ENCODE measurements at regions not wholly inside any gene's neighbourhood (a gene's known extent, or its start where the extent isn't known, plus 50 kb on each side); places are given as distances from the start of the nearest gene placed in this dataset.

DNA sequence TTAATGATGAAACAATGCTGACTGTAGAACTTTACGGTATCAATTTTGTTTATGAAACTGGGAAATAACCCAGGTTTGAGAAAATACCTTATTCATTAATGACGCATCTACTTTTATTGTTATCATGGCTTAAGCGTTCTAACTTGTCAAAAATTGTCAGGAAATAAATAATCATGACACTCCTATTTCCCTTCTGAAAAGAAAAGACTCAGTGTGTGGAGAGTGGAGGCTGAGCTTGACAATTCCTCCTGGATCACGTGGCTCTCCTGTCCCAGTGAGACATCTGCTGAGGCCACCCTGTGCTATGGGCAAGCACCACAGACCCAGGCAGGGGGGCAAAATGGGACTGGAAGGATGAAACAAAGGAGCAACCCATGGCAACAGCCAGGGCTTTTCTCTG lies 466.4 kb downstream of the ZNF608 start:
- Histone ChIP-seq H3K4me3 (no peak overlapping the region), H3K9me3 (no peaks in the 10 kb centered on the region), H3K36me3 (no peaks in the 10 kb centered on the region), H3K27ac (no peak overlapping the region), H3K4me1 (peaks cover 0 to 1% (median 0%) of the 10 kb centered on the region in 4 donors), H3K27me3 (no peaks in the 10 kb centered on the region)
- 68 to 72% methylated on average over 4 of the region's 4 CpGs for WGBS, 2 donors
- no peak for TF ChIP-seq EP300 (IDR thresholded peaks at IDR 0.05)
- TF ChIP-seq, protein P1, sequence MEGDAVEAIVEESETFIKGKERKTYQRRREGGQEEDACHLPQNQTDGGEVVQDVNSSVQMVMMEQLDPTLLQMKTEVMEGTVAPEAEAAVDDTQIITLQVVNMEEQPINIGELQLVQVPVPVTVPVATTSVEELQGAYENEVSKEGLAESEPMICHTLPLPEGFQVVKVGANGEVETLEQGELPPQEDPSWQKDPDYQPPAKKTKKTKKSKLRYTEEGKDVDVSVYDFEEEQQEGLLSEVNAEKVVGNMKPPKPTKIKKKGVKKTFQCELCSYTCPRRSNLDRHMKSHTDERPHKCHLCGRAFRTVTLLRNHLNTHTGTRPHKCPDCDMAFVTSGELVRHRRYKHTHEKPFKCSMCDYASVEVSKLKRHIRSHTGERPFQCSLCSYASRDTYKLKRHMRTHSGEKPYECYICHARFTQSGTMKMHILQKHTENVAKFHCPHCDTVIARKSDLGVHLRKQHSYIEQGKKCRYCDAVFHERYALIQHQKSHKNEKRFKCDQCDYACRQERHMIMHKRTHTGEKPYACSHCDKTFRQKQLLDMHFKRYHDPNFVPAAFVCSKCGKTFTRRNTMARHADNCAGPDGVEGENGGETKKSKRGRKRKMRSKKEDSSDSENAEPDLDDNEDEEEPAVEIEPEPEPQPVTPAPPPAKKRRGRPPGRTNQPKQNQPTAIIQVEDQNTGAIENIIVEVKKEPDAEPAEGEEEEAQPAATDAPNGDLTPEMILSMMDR (IDR thresholded peaks at IDR 0.05): no peak
- no peak for TF ChIP-seq POLR2AphosphoS5 (IDR thresholded peaks at IDR 0.05)
- TF ChIP-seq POLR2A (IDR thresholded peaks at IDR 0.05): no peak
- DNase-seq (no peak), ATAC-seq (ENCODE audit: low FRiP score in 2 of 2) (no peak)

DNA sequence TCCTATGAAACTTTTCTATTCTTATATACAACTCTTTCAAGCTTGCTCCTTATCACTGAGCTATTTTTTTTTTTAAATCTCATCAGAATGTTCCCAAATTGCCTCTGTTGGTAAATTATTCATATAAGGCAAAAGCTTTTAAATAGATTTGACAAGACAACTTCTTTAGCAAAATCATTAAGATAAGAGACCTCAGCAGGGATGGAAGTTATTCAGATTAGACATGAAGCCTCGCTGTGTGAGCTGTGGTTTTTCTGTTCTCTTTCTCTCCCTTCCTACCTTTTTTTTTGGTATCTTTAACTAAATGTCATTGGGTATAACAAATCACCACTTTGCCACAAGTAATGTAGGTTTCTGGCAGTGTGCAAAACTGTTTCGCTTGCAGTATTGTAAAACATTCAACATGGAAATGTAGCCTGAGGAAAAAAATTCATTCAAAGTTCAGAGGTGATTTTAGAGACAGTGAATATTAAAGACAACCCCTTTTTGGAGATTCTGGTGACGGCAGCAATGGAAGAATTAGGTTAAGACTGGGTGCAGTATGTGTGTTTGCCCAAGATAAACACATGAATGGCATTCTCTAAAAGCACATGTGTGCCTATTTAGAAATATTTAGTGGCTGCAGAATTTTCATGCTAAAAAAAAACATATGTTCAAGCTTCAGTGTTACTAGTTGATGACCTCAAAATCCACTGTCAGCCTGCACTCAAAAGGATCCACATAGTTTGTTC lies 467.1 kb downstream of the ZNF608 start:
- H3K36me3 ChIP-seq: no peaks in the 10 kb centered on the region
- TF ChIP-seq EP300 (IDR thresholded peaks at IDR 0.05) (no peak), POLR2AphosphoS5 (IDR thresholded peaks at IDR 0.05) (no peak), POLR2A (IDR thresholded peaks at IDR 0.05) (no peak)
- TF ChIP-seq, protein P1 (IDR thresholded peaks at IDR 0.05): no peak
- H3K4me1 ChIP-seq: no peaks in the 10 kb centered on the region
- H3K9me3 ChIP-seq: no peaks in the 10 kb centered on the region
- H3K4me3 ChIP-seq: no peak overlapping the region
- WGBS, 2 donors: 72 to 85% methylated on average over 3 of the region's 3 CpGs
- no peak overlapping the region for H3K27ac ChIP-seq
- no peaks in the 10 kb centered on the region for H3K27me3 ChIP-seq
- no peak for ATAC-seq (ENCODE audit: low FRiP score in 2 of 2)
- no peak for DNase-seq

DNA sequence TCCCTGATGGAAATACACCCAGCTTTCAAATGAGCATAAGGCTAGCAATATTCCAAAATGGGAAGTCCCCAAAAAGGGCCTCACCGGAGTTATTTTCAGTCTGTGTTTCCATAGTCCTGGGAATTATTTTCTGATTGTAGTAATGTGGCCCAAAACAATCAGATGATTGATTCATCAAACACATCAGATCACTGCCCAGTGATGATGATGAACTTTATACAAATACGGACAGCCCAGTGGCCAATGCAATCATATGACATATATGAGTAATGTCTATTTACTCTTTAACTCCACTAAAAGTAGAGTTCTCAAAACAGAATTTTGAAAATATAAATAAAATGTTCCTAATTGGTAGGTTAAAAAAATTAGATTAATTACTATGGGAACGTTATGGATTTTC lies 467.8 kb downstream of the ZNF608 start:
- Histone ChIP-seq H3K4me3 (no peak overlapping the region), H3K27me3 (no peaks in the 10 kb centered on the region), H3K36me3 (no peaks in the 10 kb centered on the region), H3K9me3 (no peaks in the 10 kb centered on the region), H3K27ac (no peak overlapping the region), H3K4me1 (no peaks in the 10 kb centered on the region)
- DNase-seq (no peak), ATAC-seq (ENCODE audit: low FRiP score in 2 of 2) (no peak)
- TF ChIP-seq POLR2A (IDR thresholded peaks at IDR 0.05): no peak
- no peak for TF ChIP-seq POLR2AphosphoS5 (IDR thresholded peaks at IDR 0.05)
- TF ChIP-seq, protein P1 (IDR thresholded peaks at IDR 0.05): no peak
- no peak for TF ChIP-seq EP300 (IDR thresholded peaks at IDR 0.05)
- 83 to 93% methylated on average over 3 of the region's 3 CpGs for WGBS, 2 donors

DNA sequence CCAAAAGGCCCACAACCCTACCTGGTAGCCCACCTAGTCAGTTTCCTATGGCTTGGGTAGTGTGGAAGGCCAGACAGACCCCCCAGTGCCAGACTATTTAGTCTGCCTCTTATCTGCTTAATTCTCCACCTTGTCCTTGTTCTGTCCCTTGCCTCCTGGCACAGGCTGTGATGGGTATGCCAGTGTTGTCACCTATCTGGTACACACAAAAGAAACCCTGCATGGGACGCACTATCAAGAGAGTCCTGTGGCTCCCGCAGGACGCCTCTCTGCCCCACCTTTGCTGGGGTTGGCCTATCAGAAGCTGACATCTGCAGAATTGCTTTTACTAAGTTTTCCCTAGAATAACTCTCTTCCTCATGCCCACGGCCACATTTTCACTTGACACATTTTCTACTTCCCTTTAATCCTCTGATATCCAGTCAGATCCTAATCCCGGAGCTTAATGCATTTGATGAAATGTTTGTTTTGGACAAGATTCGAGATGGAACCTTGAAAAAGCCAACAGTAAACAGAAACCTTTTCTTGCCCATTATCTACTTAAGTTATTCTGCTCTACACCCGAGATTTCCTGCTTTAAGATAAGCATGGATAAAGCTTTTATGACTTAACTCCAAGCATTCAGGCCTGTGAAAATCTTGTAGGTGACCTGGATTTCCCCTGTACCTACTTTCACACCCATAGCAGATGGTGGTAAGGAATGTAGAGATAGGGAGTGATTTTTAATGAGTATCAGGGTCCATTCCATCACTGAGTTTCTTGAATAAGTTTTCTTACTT lies 468.5 kb downstream of the ZNF608 start:
- ATAC-seq (ENCODE audit: low FRiP score in 2 of 2) (no peak), DNase-seq (no peak)
- TF ChIP-seq, protein P1 (IDR thresholded peaks at IDR 0.05): no peak
- TF ChIP-seq POLR2AphosphoS5 (IDR thresholded peaks at IDR 0.05): no peak
- WGBS, 2 donors: 65 to 66% methylated on average over 7 of the region's 7 CpGs
- Histone ChIP-seq H3K4me1 (no peaks in the 10 kb centered on the region), H3K27ac (no peak overlapping the region), H3K9me3 (no peaks in the 10 kb centered on the region), H3K36me3 (no peaks in the 10 kb centered on the region), H3K27me3 (no peaks in the 10 kb centered on the region), H3K4me3 (no peak overlapping the region)
